ENCODE measurements at regions not wholly inside any gene's neighbourhood (a gene's known extent, or its start where the extent isn't known, plus 50 kb on each side); places are given as distances from the start of the nearest gene placed in this dataset.

GRCh38 chr17:14777291-14777690, 476.4 kb downstream of the HS3ST3B1 start:
- TF ChIP-seq, protein P1, sequence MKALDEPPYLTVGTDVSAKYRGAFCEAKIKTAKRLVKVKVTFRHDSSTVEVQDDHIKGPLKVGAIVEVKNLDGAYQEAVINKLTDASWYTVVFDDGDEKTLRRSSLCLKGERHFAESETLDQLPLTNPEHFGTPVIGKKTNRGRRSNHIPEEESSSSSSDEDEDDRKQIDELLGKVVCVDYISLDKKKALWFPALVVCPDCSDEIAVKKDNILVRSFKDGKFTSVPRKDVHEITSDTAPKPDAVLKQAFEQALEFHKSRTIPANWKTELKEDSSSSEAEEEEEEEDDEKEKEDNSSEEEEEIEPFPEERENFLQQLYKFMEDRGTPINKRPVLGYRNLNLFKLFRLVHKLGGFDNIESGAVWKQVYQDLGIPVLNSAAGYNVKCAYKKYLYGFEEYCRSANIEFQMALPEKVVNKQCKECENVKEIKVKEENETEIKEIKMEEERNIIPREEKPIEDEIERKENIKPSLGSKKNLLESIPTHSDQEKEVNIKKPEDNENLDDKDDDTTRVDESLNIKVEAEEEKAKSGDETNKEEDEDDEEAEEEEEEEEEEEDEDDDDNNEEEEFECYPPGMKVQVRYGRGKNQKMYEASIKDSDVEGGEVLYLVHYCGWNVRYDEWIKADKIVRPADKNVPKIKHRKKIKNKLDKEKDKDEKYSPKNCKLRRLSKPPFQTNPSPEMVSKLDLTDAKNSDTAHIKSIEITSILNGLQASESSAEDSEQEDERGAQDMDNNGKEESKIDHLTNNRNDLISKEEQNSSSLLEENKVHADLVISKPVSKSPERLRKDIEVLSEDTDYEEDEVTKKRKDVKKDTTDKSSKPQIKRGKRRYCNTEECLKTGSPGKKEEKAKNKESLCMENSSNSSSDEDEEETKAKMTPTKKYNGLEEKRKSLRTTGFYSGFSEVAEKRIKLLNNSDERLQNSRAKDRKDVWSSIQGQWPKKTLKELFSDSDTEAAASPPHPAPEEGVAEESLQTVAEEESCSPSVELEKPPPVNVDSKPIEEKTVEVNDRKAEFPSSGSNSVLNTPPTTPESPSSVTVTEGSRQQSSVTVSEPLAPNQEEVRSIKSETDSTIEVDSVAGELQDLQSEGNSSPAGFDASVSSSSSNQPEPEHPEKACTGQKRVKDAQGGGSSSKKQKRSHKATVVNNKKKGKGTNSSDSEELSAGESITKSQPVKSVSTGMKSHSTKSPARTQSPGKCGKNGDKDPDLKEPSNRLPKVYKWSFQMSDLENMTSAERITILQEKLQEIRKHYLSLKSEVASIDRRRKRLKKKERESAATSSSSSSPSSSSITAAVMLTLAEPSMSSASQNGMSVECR (CRISPR knock-in tag; IDR thresholded peaks at IDR 0.05): no peak
- no peak for TF ChIP-seq EZH2 (IDR thresholded peaks at IDR 0.05; ENCODE audit: borderline replicate concordance, low read depth, low read length)
- TF ChIP-seq NFE2L1 (tag; IDR thresholded peaks at IDR 0.05; ENCODE audit: borderline replicate concordance, low read depth): no peak
- no peak for TF ChIP-seq U2AF2 (optimal IDR thresholded peaks at IDR 0.05; ENCODE audit: low read depth, low read length)
- no peak for TF ChIP-seq NFE2 (IDR thresholded peaks at IDR 0.05; ENCODE audit: low read depth)
- no peak for TF ChIP-seq ZNF384 (IDR thresholded peaks at IDR 0.05; ENCODE audit: low read depth, low read length)
- no peak for TF ChIP-seq TSHZ1 (CRISPR knock-in tag; IDR thresholded peaks at IDR 0.05)
- TF ChIP-seq, protein P2, sequence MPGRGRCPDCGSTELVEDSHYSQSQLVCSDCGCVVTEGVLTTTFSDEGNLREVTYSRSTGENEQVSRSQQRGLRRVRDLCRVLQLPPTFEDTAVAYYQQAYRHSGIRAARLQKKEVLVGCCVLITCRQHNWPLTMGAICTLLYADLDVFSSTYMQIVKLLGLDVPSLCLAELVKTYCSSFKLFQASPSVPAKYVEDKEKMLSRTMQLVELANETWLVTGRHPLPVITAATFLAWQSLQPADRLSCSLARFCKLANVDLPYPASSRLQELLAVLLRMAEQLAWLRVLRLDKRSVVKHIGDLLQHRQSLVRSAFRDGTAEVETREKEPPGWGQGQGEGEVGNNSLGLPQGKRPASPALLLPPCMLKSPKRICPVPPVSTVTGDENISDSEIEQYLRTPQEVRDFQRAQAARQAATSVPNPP (IDR thresholded peaks at IDR 0.05; ENCODE audit: borderline replicate concordance, insufficient read depth, insufficient read length): no peak
- TF ChIP-seq, protein P3, sequence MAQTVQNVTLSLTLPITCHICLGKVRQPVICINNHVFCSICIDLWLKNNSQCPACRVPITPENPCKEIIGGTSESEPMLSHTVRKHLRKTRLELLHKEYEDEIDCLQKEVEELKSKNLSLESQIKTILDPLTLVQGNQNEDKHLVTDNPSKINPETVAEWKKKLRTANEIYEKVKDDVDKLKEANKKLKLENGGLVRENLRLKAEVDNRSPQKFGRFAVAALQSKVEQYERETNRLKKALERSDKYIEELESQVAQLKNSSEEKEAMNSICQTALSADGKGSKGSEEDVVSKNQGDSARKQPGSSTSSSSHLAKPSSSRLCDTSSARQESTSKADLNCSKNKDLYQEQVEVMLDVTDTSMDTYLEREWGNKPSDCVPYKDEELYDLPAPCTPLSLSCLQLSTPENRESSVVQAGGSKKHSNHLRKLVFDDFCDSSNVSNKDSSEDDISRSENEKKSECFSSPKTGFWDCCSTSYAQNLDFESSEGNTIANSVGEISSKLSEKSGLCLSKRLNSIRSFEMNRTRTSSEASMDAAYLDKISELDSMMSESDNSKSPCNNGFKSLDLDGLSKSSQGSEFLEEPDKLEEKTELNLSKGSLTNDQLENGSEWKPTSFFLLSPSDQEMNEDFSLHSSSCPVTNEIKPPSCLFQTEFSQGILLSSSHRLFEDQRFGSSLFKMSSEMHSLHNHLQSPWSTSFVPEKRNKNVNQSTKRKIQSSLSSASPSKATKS (CRISPR knock-in tag; IDR thresholded peaks at IDR 0.05): no peak
- no peak for TF ChIP-seq USF2 (CRISPR knock-in tag; IDR thresholded peaks at IDR 0.05)
